EH (cell line): ENCODE measurements at regions not wholly inside any gene's neighbourhood (a gene's known extent, or its start where the extent isn't known, plus 50 kb on each side); places are given as distances from the start of the nearest gene placed in this dataset.
"Not testable (repeated sequence)": the region's sequence is repeated elsewhere in the genome, so short reads cannot be mapped to it uniquely, and the experiment has no call there.

ENCODE experiments used
- DNase-seq: peaks from one replicate; pipeline ENCODE4 v3.0.0-alpha.2; 2015; ENCODE audit warnings: low read depth

- DNase-seq: peak; percentile 16
Observed at GRCh38 chr2:62410926-62411456, 95.0 kb downstream of the TMEM17 start.

- DNase-seq: peak; percentile 8
Observed at GRCh38 chr2:62410015-62410453, 96.0 kb downstream of the TMEM17 start.

- peak; percentile 46 for DNase-seq
Observed at GRCh38 chr2:62409442-62409841, 96.6 kb downstream of the TMEM17 start.

GRCh38 chr2:62408241-62408677 lies 97.7 kb downstream of the TMEM17 start:
- DNase-seq: no peak

GRCh38 chr2:62407838-62408237 lies 98.2 kb downstream of the TMEM17 start:
- no peak for DNase-seq

GRCh38 chr2:62407401-62407800 lies 98.6 kb downstream of the TMEM17 start:
- DNase-seq: no peak

- DNase-seq: peak; percentile 11
Observed at GRCh38 chr2:62406573-62407043, 99.4 kb downstream of the TMEM17 start.

- no peak for DNase-seq
Observed at GRCh38 chr2:62404913-62405312, 101.1 kb downstream of the TMEM17 start.

GRCh38 chr2:62402156-62402555 lies 103.8 kb downstream of the TMEM17 start:
- DNase-seq: no peak

- DNase-seq: no peak
Observed at GRCh38 chr2:62398356-62398755, 107.6 kb downstream of the TMEM17 start.

- no peak for DNase-seq
Observed at GRCh38 chr2:62396880-62397279, 109.1 kb downstream of the TMEM17 start.

- DNase-seq: no peak
Observed at GRCh38 chr2:62393293-62393692, 112.7 kb downstream of the TMEM17 start.

- DNase-seq: no peak
Observed at GRCh38 chr2:62391696-62392095, 114.3 kb downstream of the TMEM17 start.

- DNase-seq: not testable (repeated sequence)
Observed at GRCh38 chr2:62386378-62386777, 119.6 kb downstream of the TMEM17 start.

- peak; percentile 29 for DNase-seq
Observed at GRCh38 chr2:62383846-62384245, 122.1 kb downstream of the TMEM17 start.

GRCh38 chr2:62382757-62383156 lies 123.2 kb downstream of the TMEM17 start:
- DNase-seq: peak; percentile 60

- peak; percentile 28 for DNase-seq
Observed at GRCh38 chr2:62382122-62382521, 123.9 kb downstream of the TMEM17 start.

- no peak for DNase-seq
Observed at GRCh38 chr2:62381656-62382055, 124.3 kb downstream of the TMEM17 start.

GRCh38 chr2:62379566-62379965 lies 126.4 kb downstream of the TMEM17 start:
- DNase-seq: no peak

- no peak for DNase-seq
Observed at GRCh38 chr2:62375113-62375420, 130.9 kb downstream of the TMEM17 start.

- no peak for DNase-seq
Observed at GRCh38 chr2:62374301-62375112, 131.5 kb downstream of the TMEM17 start.

GRCh38 chr2:62372824-62373223 lies 133.2 kb downstream of the TMEM17 start:
- no peak for DNase-seq

GRCh38 chr2:62370321-62371250 lies 135.4 kb downstream of the TMEM17 start:
- no peak for DNase-seq
